Spinal cord (tissue), 9 donors: ENCODE measurements at regions not wholly inside any gene's neighbourhood (a gene's known extent, or its start where the extent isn't known, plus 50 kb on each side); places are given as distances from the start of the nearest gene placed in this dataset.

Source experiments
- DNase-seq, 6 donors: peaks; one replicate each; pipeline versions ENCODE4 v3.0.0 to v3.0.0-alpha.2; 2013 to 2015; ENCODE audit warnings: low spot score in 6 of 6, low read depth in 4 of 6
- H3K27ac ChIP-seq: one replicate; pipeline ENCODE4 v1.5.1; 2013; ENCODE audit warnings: low read depth, low read length, control low read depth
- H3K27me3 ChIP-seq: one replicate; pipeline ENCODE4 v1.6.1; 2013; ENCODE audit warnings: low read length; ENCODE audit not compliant: control insufficient read depth, insufficient read depth
- H3K36me3 ChIP-seq: one replicate; pipeline ENCODE4 v1.6.1; 2013; ENCODE audit warnings: low read length; ENCODE audit not compliant: control insufficient read depth, insufficient read depth
- H3K4me1 ChIP-seq: one replicate; pipeline ENCODE4 v1.6.1; 2013; ENCODE audit warnings: low read length; ENCODE audit not compliant: control insufficient read depth, insufficient read depth
- H3K4me3 ChIP-seq: one replicate; pipeline ENCODE4 v1.5.1; 2013; ENCODE audit warnings: low read depth, low read length, control low read depth
- H3K9me3 ChIP-seq: one replicate; pipeline ENCODE4 v1.6.1; 2013; ENCODE audit warnings: low read length; ENCODE audit not compliant: control insufficient read depth, insufficient read depth
- WGBS: methylation state at CpG from one replicate; pipeline ENCODE4 v1.1.5; 2013; ENCODE audit warnings: missing lambda C conversion rate; ENCODE audit not compliant: insufficient coverage; 5-methylcytosine and 5-hydroxymethylcytosine counted together
- donor health status: healthy.

DNA sequence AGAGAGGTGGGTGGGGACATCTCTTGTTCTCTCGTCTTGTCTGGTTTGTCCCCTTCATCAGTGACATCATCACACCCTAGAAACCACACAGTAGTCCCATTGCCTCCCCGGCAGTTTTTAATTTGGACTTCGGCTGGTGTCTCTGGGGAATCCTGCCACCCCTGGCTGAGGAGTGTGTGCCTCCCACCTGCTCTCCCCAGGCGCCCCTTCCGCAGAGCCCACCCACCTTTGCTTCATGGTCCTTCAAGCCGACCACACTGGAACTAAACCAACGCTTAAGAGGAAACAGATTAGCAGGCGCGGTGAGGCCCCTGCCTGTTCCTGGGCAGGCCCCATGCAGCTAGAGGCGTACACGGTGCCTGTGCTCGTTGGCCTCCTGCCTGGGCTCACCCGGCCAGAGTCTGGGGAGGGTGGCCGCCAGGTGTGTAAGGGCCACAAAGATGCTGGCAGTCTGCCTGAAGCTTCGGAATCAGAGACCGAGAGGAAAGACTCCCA is 107.6 kb upstream of the SPRY4 start:
- no peak for DNase-seq

DNA sequence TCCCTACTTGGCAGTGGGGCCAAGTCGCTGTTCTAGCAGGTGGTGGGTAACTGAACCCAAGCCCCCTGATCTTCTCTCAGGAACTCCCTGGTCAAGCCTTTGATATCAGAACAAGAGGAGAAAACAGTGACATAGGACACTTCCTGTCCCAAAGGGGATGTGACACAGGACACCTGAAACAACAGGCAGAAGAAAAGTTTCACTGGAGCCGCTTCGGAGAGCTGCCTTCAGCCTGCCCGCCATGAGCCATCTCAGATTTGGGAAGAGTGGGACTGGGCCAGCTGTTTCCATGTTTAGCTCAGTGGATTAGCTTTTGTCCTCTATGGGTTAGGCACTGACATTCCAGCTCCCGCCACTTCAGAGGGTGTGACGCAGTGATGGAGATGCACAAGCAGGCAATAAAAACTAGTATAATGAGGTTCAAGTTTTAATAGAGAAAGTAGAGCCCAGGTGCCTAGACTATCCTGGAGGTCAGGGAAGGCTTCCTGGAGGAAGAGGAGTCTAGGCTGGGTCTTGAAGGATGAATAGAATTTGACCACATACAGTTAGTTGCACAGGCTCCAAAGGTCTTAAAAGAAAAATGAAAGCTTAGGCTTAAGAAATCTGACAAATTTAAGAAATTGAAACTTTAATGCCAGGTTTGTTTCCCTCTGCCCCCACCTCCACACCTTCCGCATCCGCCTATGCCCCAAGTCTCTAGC is 104.1 kb upstream of the SPRY4 start:
- H3K36me3 ChIP-seq, result no peaks in the 10 kb centered on the region
- no peak overlapping the region for H3K27ac ChIP-seq
- DNase-seq, result no peak
- no peak overlapping the region for H3K4me3 ChIP-seq
- no peaks in the 10 kb centered on the region for H3K27me3 ChIP-seq
- no peaks in the 10 kb centered on the region for H3K9me3 ChIP-seq
- H3K4me1 ChIP-seq, result peaks cover 4% of the 10 kb centered on the region
- 98% methylated on average over 5 of the region's 8 CpGs for WGBS

More for the DNA sequence above, 107.6 kb upstream of the SPRY4 start:
- WGBS, result 58% methylated on average over 16 of the region's 16 CpGs
- Histone ChIP-seq H3K27ac (no peak overlapping the region), H3K36me3 (no peaks in the 10 kb centered on the region), H3K9me3 (no peaks in the 10 kb centered on the region), H3K27me3 (no peaks in the 10 kb centered on the region), H3K4me1 (peaks cover 4% of the 10 kb centered on the region), H3K4me3 (no peak overlapping the region)

DNA sequence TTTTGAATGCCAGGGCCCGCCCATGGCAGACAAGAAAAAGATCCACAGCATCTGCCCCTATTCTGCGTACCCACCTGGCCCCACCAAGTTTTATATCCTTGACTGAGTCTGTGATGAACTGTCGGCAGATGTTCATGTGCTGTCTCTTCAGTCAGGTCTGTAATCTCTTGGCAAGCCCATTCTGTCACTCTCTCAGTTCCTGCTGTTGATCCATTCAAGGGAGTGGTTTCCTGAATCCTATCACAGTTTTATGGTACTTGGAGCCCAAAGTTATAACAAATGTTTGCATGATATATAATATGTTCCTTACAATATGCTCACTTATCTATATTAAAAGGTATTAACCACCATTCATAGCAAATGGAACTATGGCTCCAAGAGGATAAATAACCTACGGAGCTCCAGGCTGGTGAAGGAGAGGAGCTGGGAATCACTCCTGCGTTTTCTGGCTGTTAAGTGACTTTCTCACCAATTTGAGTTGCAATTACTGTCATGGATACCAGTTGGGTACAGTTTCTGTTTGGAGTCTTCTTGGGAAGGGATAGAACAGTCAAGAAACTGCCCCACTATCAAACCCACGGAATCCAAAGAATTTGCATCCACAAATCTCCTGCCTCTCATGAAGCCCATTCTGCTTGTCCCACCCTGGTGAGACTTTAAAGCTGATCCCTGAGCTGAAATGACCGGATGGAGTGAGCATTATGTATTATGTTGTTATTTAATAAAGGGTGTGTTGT is 103.4 kb upstream of the SPRY4 start:
- Histone ChIP-seq H3K27ac (no peak overlapping the region), H3K36me3 (no peaks in the 10 kb centered on the region)

DNA sequence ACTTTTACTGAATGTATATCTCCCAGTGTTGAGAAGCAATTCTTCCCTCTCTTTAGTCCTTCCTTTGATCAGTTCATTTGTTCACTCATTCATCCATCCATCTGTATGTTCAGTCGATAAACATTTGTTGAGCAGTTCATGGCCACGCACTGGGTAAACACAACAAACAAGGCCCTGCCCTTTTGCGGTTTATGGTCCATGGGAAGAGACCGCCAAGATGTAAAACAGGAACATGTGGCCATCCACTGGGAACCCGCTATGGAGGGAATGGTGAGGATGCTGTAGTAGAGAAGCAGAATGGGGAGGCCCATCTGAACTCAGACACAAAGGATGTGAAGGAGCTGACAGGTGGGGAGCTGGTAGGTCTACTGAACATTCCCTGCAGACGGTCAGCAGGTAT is 102.7 kb upstream of the SPRY4 start:
- DNase-seq, result no peak
- Histone ChIP-seq H3K36me3 (no peaks in the 10 kb centered on the region), H3K9me3 (no peaks in the 10 kb centered on the region), H3K27ac (no peak overlapping the region), H3K4me3 (no peak overlapping the region), H3K4me1 (no peaks in the 10 kb centered on the region), H3K27me3 (no peaks in the 10 kb centered on the region)
- WGBS, result 98% methylated on average over 5 of the region's 6 CpGs

More for the DNA sequence above, 103.4 kb upstream of the SPRY4 start:
- Histone ChIP-seq H3K4me1 (peaks cover 4% of the 10 kb centered on the region), H3K9me3 (no peaks in the 10 kb centered on the region), H3K4me3 (no peak overlapping the region), H3K27me3 (no peaks in the 10 kb centered on the region)
- no peak for DNase-seq
- 100% methylated on average over 4 of the region's 7 CpGs for WGBS

DNA sequence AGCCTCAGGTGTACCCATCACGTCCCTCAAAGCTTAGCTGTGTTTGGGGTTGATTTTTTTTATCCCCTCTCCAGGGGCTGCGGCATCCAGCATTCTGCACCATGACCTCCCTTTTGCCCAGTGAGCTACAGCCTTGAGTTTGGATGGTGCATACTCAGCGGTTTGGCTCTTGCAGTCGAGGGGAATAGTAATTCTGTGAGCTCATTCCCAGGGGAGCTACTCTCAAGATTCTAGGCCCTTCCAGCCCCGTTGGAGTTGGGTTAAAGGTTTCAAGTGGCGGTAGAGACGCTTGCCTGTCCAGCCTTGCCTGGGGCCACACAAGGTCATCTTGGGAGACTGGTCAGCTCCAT is 102.2 kb upstream of the SPRY4 start:
- no peaks in the 10 kb centered on the region for H3K36me3 ChIP-seq
- no peaks in the 10 kb centered on the region for H3K27me3 ChIP-seq
- no peak for DNase-seq
- no peaks in the 10 kb centered on the region for H3K9me3 ChIP-seq
- 76% methylated on average over 5 of the region's 7 CpGs for WGBS
- H3K27ac ChIP-seq, result peak overlapping the region; percentile 65
- H3K4me1 ChIP-seq, result no peaks in the 10 kb centered on the region
- H3K4me3 ChIP-seq, result no peak overlapping the region

DNA sequence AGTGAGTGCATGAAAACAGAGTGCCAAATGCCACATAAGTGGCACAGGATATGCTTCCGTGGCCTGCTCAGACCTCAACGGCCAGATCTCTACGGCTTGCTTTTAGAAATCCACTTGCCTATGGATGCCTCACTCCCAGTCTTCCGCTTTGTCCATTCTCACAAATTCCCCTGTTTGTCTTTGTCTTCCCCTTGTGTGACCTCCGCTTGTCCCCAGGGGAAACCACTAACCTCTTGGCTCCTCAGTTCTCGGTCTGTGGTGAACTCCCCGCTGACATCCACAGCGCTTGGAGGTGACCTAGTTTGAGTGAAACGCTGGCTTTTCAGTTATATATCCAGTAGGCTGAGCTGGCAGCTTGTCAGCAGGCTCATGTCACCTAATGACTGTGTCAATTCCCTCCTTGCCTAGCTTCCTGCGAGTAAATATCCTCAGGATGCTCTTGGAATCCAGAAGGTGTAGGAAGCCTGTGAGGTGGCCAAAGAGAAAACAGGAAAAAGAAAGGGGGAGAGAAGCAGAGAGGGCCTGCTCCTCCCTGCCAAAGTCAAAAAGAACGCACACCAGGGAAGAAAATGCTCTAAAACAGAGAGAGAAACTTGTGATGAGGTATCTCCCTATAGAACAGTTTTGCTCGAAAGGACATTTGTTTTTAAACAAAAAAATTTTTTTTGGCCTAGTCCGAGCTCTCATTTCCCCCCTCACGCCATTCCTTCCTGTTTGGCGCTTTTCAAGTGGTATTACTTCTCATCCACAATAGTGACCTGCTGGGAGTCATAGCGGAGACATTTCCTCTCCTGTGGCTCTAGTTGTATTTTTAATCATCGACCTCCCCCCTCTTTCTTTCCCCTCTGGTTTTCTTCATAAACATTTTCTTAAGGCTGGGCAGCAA is 101.6 kb upstream of the SPRY4 start:
- no peaks in the 10 kb centered on the region for H3K27me3 ChIP-seq
- H3K36me3 ChIP-seq, result no peaks in the 10 kb centered on the region
- H3K4me3 ChIP-seq, result no peak overlapping the region
- H3K4me1 ChIP-seq, result no peaks in the 10 kb centered on the region
- H3K9me3 ChIP-seq, result no peaks in the 10 kb centered on the region
- H3K27ac ChIP-seq, result peak overlapping the region; percentile 65
- peak in 2 of 6 donors; percentile 20 to 59 for DNase-seq
- 54% methylated on average over 16 of the region's 17 CpGs for WGBS

DNA sequence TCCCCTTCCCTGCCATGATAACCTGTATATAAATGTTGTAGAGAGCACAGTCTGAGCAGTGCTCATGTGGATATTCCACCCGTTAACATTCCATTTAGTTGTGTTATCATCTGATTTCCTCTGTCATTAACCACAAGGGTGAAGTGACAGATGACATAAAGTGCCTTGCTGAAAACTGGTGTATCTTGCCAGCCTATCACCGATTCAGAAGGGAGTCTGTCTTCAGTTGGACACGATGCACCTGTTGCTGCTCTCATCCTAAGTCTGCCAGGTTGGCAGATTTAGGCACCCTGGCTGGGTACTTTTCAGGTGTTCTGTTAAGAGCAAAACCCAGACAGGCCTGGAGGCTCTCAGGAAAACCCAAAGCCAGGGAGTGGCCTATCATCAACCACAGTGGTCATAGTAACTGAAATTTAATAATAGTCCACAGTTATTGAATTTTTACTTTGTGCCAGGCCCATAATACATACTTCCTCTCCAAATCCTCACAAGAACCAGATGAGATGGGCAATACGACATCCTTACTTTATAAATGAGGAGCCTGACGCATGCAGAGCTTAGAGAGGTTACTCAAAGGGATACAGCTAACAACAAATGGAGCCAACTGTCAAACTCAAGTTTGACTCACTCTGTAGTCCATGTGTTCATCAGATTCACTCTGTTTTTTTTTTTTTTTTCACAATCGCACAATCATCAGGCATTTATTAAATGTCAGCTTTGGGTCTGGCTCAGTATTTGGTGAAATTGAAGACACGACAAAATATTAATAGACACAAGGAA is 100.7 kb upstream of the SPRY4 start:
- H3K27ac ChIP-seq, result peak overlapping the region; percentile 65
- no peaks in the 10 kb centered on the region for H3K9me3 ChIP-seq
- DNase-seq, result no peak
- H3K4me3 ChIP-seq, result no peak overlapping the region
- no peaks in the 10 kb centered on the region for H3K36me3 ChIP-seq
- 100% methylated on average over 2 of the region's 7 CpGs for WGBS
- no peaks in the 10 kb centered on the region for H3K4me1 ChIP-seq
- H3K27me3 ChIP-seq, result no peaks in the 10 kb centered on the region

DNA sequence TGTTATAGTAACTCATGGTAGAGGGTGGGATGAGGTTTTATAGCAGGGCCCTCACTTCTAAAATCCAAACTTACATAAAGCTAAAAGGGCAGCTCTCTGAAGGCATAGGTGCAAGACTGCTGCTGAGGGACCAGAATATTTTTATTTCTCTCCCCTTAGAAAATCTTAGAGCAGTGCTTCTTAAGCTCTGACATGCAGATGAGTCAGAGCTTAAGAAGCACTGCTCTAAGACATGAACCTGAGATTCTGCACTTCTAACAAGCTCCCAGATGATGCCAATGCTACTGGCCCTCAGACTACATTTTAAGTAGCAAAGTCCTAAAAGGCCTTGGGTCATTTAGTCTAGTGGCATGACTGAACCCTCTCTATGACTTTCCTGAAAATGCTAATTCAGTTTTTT is 97.6 kb upstream of the SPRY4 start:
- H3K27me3 ChIP-seq, result no peaks in the 10 kb centered on the region
- DNase-seq, result no peak
- H3K4me3 ChIP-seq, result no peak overlapping the region
- H3K9me3 ChIP-seq, result no peaks in the 10 kb centered on the region
- H3K4me1 ChIP-seq, result no peaks in the 10 kb centered on the region
- no peaks in the 10 kb centered on the region for H3K36me3 ChIP-seq
- H3K27ac ChIP-seq, result no peak overlapping the region
